Iris pigment epithelial cell (primary cell): ENCODE measurements at regions not wholly inside any gene's neighbourhood (a gene's known extent, or its start where the extent isn't known, plus 50 kb on each side); places are given as distances from the start of the nearest gene placed in this dataset.

Experiments used
- DNase-seq: peaks from one replicate; pipeline ENCODE4 v3.0.0-alpha.2; 2011; ENCODE audit warnings: low read depth

DNA sequence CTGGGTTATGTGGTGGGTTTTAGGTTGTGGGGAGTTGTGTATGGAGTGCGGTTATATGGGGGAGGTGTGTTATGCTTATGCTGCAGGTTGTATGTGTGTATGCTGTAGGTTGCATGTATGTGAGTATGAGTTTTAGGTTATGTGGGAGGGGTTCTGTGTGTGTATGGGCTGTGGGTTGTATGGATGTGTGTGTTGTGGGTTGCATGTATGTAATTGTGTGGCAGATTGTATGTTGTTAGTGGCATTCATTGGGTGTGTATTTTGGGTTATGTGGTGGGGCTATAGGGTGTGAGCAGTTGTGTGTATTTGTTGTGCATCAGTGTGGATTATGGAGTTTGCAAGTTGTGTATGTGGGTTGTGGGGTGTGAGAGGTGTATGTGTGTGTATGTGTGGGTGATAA lies 277.4 kb downstream of the NPIPA8 start:
- no peak for DNase-seq

DNA sequence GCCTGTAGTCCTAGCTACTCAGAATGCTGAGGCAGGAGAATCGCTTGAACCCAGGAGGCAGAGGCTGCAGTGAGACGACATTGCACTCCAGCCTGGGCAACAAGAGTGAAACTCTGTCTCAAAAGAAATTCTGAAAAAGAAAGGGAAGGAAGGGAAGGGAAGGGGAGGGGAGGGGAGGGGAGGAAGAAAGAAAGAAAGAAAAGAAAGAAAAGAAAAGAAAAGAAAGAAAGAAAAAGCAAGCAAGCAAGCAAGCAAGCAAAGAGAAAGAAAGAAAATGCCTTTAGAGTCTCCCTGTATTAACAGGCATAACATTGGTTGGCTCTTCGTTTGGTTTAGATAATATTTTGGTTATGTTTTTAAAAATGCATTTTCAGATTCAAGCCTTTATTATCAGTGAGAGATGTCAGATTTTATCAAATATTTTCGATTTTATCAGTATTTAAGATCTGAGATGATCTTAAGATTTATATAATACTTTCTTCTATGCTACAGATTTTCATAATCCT lies 281.1 kb downstream of the NPIPA8 start:
- no peak for DNase-seq

GRCh38 chr16:18050777-18051176 lies 285.8 kb downstream of the NPIPA8 start:
- no peak for DNase-seq

GRCh38 chr16:18050234-18050633 lies 286.3 kb downstream of the NPIPA8 start:
- no peak for DNase-seq

- no peak for DNase-seq
These were observed 286.9 kb downstream of the NPIPA8 start for GRCh38 chr16:18049547-18050133.

- DNase-seq: no peak
These were observed 287.5 kb downstream of the NPIPA8 start for GRCh38 chr16:18048853-18049546.

GRCh38 chr16:18047761-18048160 lies 288.8 kb downstream of the NPIPA8 start:
- DNase-seq: no peak

DNA sequence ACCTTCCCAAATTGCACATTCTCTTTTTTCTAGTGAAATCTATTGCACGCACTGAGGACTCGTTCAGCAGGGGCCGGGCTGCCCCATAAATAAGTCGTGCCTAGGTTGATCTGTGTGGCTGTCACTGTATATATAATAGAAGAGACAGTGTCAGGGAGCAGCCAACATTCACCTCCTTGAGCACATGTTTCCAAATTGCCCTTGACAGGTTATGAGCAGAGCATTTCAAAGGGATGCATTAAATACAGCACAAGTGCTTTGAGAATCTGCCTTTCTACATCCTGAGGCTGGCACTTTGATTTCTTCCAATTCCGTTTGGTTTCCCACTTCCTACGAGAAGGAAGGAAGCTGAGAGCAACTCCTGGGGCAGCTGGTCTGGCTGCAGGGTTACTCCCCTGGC lies 291.2 kb downstream of the NPIPA8 start:
- DNase-seq: no peak

GRCh38 chr16:18041864-18042834 lies 294.4 kb downstream of the NPIPA8 start:
- DNase-seq: no peak

- DNase-seq: no peak
These were observed 296.6 kb downstream of the NPIPA8 start for GRCh38 chr16:18039931-18040330.

- no peak for DNase-seq
These were observed 299.5 kb downstream of the NPIPA8 start for GRCh38 chr16:18037051-18037450.

- no peak for DNase-seq
These were observed 311.9 kb downstream of the NPIPA8 start for GRCh38 chr16:18024611-18025010.

- DNase-seq: no peak
These were observed 318.2 kb downstream of the NPIPA8 start for GRCh38 chr16:18018376-18018775.

DNA sequence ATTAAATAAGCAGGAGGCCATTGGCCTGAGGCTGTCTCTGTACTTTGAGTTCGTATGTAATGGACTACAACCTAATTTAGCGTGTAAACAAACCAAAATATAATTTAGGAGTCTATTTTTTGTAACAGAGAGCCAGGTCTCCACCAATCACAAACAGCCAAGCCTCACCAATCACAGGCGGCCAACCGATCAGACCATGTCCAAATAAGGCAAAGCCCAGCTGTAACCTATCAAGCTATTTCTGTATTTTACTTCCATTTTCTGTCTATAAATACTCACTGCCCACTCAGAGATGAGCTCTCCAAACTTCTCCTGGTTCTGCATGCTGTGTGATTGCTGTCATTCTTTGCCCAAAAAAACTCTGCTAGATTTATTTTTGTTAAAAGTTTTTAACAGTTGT lies 322.7 kb downstream of the NPIPA8 start:
- no peak for DNase-seq

DNA sequence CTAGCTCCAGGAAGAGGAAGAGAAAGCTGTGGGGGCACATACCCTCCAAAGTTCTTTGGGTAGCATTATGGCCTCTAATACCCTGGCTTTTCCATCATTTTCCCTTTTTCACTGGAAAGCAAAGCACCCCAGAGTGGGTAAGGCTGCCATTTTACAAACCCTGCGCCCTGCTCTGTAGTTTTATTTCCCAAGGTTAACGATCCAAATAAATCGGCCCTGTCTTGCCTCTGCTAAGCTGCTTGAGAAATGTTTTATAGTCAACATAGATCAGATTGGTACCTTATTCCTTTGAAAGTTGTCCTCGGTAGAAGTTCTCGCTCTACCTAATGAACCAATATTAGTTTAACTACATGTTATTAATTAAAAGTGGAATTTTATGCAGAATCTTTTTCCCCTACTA lies 328.2 kb downstream of the NPIPA8 start:
- DNase-seq: no peak

- DNase-seq: no peak
These were observed 333.5 kb downstream of the NPIPA8 start for GRCh38 chr16:18003033-18003432.

- DNase-seq: no peak
These were observed 337.5 kb downstream of the NPIPA8 start for GRCh38 chr16:17998996-17999395.

GRCh38 chr16:17998550-17998949 lies 338.0 kb downstream of the NPIPA8 start:
- no peak for DNase-seq

DNA sequence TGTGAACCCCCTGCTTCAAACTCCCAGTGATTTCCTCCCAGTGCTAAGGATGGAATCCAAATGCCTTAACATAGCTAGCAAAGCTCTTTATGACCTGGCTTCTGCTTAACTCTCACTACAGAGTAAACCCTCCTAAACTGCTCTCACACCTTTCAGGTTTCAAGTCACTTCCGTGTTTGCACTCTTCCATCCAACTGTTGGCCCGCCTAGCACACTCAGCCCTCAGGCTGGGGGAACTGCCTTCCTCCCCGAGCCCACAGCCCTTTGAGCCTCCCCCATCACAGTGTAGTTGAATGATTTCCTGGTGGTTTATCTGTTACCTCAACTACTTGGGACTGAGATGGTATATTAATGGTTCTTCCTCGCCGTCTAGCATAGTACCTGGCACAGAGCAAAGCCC lies 342.5 kb downstream of the NPIPA8 start:
- DNase-seq: no peak

- no peak for DNase-seq
These were observed 344.1 kb downstream of the NPIPA8 start for GRCh38 chr16:17992416-17992815.

GRCh38 chr16:17989255-17989654 lies 347.3 kb downstream of the NPIPA8 start:
- DNase-seq: no peak

DNA sequence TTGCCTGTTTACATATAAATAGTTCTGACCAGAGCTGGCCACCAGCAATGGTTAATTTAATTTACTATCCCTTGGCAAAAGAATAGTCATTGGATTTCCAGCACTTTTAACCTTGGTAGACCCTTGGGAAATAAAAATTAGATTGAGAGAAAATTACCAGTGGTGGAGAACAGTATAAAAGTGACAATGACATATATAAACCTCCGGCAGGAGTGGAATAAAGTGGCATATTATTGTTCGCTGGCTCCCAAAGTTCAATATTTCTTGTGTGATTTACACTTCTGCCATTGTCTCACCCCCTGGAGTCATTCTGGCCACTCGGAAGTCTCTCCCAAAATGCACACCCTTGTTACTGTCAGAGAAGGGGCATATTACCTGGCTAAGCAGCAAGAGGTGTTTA lies 347.7 kb downstream of the NPIPA8 start:
- no peak for DNase-seq

- DNase-seq: no peak
These were observed 349.5 kb downstream of the NPIPA8 start for GRCh38 chr16:17986991-17987390.
